GM19351 (cell line): ENCODE measurements at regions not wholly inside any gene's neighbourhood (a gene's known extent, or its start where the extent isn't known, plus 50 kb on each side); places are given as distances from the start of the nearest gene placed in this dataset.

Experiments used
- ATAC-seq: cut with Tn5 transposase; IDR thresholded peaks from one replicate; pipeline ENCODE4 v1.9.1; 2021; ENCODE audit warnings: mild to moderate bottlenecking, moderate library complexity; ENCODE audit not compliant: unreplicated experiment

GRCh38 chr20:16175322-16175961 lies 397.8 kb downstream of the KIF16B start:
- peak; percentile 93 for ATAC-seq

GRCh38 chr20:16174311-16174710 lies 398.9 kb downstream of the KIF16B start:
- ATAC-seq: no peak

DNA sequence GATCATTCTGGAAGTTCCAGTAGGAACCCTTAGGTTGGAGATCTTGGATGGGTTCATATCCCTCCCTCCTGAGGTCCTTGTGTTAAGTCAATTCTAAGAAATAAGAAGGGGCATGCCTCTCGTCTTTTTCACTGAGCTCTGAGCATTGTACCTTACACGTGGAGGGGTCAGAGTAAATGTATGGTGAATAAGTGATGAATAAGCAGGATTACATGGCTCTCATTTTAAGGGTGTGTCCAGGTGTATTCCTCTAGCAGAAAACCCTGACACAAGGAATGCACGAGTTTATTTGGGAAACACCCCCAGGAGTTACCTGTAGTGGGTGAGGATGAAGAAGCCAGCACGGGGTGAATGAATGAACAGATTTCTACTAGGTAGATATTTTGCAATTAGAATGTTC lies 400.2 kb downstream of the KIF16B start:
- no peak for ATAC-seq

DNA sequence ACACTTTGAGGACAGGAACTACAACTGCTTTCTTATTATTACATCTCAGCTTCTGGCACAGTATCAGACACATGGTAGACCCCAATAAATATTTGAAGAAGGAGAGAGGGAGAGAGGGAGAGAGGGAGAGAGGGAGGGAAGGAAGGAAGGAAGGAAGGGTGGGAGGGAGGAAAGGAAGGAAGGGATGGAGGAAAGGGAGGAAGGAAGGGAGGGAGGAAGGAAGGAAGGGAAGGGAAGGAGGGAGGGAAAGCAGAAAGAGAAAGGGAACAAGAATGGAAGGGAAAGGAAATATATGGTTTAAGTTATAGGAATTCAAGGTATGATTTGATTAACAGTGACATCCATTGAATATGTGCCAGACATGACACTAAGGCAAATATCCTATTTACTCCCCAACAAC lies 402.1 kb downstream of the KIF16B start:
- ATAC-seq: no peak

DNA sequence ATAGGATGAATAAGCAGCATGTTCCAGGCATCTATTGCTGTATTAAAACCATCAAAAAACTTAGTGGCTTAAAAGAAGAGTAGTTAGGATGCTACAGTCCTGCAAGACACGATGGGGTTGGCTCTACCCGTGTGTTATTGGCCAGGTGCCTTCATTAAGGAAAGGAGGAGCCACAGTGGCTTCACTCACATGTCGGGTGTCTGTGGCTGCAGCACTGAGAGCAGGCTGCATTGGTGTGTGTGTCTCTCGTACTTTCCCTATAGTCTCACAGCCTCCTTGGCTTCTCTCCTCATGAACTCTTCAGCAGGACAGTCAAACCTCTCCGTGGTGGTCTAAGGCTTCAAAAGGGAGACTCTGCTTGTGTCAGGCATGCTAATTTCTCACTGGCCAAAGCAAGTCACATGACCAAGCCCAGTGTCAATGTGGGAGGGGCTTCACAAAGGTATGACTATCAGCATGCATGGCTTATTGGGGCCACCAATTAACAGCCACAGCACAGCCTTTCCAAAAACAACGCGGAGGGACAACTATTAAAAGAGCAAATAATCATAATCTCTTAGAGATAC lies 402.8 kb downstream of the KIF16B start:
- ATAC-seq: no peak

DNA sequence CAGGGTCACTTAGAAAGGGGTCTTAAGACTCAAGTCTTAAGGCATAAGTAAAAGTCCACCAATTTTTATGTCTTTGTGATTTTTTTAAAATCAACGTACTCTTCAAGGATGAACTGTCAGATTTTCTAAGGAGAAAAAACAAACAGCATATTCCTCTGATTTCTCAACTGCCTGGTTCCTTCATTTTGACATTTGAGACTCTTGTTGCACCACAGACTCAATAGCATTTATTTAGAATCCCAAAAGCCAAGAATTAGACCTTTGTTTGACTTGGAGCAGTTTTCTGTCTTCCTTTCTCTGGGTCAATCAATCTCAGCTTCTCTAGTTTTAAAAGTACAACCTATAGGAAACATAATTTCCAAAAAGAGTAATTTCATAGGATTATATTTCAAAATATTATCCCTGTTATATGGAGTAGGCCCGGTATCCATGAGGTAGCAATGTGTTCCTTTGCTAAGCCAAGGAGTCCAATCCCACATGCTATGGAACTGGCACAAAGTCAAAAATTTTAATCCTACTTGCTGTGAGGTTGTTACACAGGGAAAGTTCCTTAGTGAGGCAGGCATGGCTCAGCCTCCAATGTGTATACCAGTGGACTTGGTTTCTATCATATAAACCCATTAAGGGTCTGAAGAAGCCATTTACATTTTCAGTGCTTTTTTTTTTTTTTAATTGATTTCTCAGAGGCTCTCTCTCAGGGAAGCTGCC lies 405.7 kb downstream of the KIF16B start:
- ATAC-seq: no peak

DNA sequence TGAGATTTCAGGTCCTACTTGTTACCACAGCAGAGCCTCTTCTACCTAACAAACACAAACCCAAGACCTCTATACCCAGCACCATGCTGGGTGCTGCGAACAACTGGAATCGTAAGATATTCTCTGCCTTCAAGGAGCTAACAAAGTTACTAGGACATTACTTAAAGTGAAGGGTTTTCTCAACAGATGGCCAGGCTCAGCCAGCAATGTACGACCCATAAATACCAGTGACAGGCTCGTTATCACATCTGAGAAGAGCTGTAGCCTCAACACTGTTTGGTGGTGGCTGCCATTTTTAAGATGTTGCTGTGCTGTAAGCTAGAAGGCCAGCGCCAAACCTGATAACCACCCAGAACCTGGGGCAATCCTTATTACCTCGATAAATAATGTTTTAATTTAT lies 406.5 kb downstream of the KIF16B start:
- no peak for ATAC-seq

GRCh38 chr20:16158976-16159286 lies 414.3 kb downstream of the KIF16B start:
- ATAC-seq: peak; percentile 54

DNA sequence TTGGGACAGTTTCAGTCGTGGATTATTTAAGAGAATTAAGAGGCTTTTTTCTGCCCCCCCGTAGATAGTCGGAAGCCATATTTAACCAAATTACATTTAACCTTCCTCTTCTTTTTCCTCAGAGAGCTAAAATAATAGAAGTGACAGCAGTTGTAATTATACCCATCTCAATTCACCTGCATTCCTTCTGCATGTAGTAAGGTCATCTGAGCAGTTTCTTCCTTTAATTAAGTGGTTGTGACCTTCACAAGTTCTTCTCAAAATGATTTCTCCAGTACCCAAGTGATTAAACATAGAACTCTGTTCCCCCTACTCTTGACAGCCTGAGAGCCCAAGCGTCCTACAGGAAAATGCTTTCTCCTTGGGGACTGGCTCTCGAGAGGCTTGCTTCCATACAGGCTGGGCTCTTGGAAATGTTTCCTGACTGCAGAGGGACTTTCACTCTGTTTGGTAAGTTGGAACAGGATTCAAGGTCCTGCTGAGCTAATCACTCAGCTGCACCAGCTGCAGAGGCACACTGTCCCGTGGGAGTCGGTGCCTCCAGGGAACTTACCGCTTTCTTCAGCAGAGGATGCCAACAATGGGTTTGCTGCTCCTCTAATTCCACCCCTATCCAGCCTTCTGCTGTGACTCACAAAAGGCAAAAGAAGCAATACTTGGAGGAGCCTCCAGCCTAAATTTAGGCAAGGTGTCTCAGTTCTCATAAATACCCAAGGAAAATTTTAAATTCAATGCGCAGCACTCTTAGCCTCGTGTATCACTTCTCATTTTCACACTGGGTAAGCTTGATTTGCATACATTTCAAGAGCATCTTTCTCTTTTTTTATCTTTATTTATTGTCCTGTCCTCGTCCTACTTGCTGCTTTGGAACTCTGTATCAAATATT lies 414.9 kb downstream of the KIF16B start:
- peak; percentile 92 for ATAC-seq

DNA sequence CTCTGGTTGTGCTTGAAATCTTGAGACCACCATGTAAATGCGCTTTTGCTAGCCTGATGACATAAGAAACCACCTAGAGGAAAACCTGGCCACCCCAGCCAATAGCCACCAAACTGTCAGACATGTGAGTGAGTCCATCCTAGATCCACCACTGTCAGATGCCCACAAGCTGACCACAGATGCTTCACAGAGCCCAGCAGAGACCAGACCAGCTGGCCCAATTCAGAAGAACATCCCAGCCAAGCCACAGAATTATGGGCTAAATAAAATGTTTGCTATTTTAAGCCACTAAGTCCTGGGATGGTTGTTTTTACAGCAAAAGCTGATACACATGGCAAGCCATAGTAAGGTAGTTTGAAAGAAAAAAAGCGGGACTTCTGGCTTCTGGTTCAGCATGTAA lies 425.3 kb downstream of the KIF16B start:
- ATAC-seq: no peak

GRCh38 chr20:16147216-16147615 lies 426.0 kb downstream of the KIF16B start:
- ATAC-seq: no peak

GRCh38 chr20:16145919-16146318 lies 427.3 kb downstream of the KIF16B start:
- ATAC-seq: no peak

GRCh38 chr20:16143596-16143995 lies 429.7 kb downstream of the KIF16B start:
- no peak for ATAC-seq

- ATAC-seq: no peak
Measured at GRCh38 chr20:16135630-16136029, 437.6 kb downstream of the KIF16B start.

DNA sequence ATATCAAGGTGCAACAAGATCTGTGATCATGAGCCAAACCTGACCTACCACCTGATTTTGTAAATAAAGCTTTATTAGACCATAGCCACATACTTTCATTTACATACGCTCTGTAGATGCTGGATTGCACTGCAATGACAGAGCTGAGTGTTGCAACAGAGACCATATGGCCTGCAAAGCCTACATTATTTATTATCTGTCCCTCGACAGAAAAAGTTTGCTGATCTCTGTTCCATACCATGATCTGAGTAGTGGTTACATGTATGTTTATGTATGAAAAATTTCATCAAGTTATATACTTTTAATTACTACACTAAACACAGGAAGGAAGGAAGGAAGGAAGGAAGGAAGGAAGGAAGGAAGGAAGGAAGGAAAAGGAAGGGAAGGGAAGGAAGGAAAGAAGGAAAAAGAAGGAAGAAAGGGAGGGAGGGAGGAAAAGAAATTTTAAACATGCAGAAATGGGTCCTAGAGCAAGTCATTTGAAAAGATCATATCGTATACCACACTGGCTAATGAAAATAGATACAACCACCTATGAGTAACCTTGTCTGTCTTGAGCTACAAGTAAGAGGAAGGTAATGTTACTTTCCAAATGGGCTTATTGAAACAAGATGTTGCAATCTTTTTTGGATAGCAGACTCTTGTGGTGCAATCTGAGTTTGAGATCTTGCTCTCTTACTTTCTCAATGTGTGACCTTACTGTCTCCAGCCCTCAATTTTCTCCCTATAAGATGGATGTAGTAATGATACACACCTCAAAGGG lies 441.0 kb downstream of the KIF16B start:
- no peak for ATAC-seq

DNA sequence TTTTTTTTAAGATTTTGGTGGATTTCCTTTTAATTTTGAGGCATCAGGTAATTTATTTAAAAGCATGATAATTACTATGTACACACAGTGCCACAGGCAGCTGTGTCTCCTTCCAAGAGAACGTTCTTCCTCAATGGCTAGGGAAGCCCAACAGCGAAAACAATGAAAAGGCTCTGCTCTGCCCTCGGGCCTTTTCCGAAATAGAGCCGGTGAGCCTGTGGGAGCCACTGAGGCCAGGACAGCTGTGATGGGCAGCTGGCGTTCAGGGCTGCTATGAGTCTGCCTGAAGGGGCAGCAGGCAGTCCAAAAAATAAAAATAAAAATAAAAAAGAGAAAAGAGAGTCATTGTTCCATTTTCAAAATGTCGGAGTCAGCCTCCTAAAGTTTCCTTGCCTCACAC lies 443.8 kb downstream of the KIF16B start:
- ATAC-seq: no peak

GRCh38 chr20:16128538-16129106 lies 444.6 kb downstream of the KIF16B start:
- no peak for ATAC-seq

- ATAC-seq: no peak
Measured at GRCh38 chr20:16125816-16126215, 447.4 kb downstream of the KIF16B start.

GRCh38 chr20:16124911-16125776 lies 448.1 kb downstream of the KIF16B start:
- ATAC-seq: no peak

DNA sequence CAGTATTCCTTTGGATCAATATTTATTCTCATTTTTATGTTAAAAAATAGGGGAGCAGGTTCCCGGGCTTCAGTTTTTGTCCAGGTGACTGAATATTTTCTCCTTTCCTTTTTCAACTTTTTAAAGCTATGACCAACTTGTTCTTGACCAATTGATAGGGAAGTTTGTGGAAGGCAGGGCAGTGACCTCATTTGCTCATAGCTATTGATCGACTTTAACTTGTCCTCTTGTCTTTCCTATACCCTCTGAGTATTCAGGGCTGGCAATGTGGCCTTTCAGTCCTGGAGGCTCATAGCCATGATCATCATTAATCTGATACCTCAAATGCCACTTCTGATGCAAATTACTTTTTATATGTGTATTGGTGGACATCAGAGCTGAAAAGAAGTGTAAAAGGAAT lies 448.8 kb downstream of the KIF16B start:
- no peak for ATAC-seq
